LNCAP (cell line): ENCODE measurements at regions not wholly inside any gene's neighbourhood (a gene's known extent, or its start where the extent isn't known, plus 50 kb on each side); places are given as distances from the start of the nearest gene placed in this dataset.

Source experiments
- TF ChIP-seq, protein P1 (sequence below): fragments of 450-650 bp; IDR thresholded peaks from 2 replicates; pipeline ENCODE4 v1.5.1; 2017; ENCODE audit warnings: mild to moderate bottlenecking

DNA sequence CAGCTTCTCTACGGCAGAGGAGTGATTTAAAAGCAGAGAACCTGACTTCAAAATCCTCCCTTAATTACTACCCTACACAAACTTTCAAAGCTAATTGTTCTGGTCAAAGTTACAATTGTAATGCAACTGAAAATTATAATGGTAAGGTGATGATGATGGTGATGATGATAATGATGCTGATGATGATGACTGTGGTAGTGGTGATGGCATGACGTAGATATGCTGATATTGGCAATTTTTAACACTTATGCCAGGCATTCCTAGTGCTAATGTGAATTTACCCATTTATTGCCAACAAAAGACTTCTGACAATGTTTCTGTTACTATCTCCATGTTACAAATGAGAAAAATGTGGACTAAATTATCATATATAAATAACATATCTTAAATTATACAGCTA, 1831.1 kb downstream of the LRRC4C start:
- TF ChIP-seq, protein P1, sequence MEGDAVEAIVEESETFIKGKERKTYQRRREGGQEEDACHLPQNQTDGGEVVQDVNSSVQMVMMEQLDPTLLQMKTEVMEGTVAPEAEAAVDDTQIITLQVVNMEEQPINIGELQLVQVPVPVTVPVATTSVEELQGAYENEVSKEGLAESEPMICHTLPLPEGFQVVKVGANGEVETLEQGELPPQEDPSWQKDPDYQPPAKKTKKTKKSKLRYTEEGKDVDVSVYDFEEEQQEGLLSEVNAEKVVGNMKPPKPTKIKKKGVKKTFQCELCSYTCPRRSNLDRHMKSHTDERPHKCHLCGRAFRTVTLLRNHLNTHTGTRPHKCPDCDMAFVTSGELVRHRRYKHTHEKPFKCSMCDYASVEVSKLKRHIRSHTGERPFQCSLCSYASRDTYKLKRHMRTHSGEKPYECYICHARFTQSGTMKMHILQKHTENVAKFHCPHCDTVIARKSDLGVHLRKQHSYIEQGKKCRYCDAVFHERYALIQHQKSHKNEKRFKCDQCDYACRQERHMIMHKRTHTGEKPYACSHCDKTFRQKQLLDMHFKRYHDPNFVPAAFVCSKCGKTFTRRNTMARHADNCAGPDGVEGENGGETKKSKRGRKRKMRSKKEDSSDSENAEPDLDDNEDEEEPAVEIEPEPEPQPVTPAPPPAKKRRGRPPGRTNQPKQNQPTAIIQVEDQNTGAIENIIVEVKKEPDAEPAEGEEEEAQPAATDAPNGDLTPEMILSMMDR = no peak

DNA sequence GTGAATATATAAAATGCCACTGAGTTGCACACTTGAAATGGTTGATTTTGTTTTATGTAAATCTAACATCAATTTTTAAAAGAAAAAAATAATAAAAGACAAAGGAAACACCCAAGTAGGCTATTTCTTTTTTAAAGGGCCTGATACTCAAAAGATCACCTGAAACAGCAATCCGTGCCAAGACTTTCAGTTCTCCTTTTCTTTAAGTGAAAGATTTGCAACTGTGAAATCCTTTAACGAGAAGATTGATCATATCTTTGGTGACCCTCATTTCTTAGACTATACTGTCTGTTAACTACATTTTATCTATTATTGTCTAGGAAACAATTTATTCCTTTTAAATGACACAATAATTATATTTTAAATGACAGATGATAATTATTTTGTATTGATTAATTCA, 1841.5 kb downstream of the LRRC4C start:
- TF ChIP-seq, protein P1 = no peak

DNA sequence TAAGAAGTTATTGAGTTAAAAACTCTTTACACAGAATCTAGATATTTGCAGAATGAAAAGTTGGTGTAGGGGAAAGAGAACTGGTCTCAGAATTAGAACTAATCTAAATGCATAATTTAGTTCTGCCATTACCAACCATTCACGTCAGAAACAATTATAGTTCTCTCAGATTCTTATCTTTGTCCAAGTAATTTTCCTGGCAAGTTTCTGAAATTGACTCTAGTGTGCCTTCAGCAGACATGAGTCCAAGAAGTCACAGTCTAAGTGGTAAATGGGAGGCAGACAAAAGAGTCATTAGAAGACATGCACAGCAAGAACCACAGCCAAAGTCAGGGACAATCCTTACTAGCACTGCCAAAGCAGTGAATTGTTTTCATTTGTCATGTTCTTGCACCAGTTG, 1870.1 kb downstream of the LRRC4C start:
- TF ChIP-seq, protein P1 = no peak

DNA sequence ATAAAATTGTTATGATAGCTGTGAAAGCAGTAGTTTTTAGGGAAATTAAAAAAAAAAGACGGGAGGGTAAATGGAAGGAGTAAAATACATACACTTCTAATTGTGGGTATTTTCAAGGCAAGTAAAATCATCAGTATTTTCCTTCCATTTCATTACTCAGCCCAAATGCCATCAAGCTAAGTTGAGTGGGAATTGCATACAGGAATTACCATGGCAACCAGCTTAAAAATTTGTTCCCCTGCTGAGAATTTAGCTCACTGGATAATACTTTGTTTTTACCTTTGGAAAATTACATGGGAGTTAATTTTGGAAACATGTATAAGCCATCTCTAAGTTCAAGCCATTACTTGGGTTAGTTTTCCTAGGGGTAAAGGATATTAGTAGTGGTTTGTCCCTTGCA, 1873.4 kb downstream of the LRRC4C start:
- TF ChIP-seq, protein P1 = no peak

DNA sequence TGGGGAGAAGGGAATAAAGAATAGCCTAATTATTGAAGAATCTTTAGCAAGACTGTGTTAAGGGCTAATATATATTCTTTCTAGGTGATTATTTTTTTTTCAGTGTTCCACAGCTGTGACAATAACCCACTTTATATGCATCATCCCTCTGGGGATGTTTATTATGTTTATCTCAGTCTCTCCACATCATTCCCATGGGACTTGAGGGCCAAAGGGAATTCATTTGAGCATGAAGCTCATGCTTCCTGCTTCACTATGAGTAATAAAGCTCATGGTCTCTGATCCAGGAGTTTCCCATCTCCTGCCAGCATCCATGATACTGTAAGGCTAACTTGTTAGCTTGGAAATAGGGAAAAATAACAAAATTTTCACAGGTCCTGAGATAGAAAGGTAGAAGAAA, 1888.4 kb downstream of the LRRC4C start:
- TF ChIP-seq, protein P1 = no peak

DNA sequence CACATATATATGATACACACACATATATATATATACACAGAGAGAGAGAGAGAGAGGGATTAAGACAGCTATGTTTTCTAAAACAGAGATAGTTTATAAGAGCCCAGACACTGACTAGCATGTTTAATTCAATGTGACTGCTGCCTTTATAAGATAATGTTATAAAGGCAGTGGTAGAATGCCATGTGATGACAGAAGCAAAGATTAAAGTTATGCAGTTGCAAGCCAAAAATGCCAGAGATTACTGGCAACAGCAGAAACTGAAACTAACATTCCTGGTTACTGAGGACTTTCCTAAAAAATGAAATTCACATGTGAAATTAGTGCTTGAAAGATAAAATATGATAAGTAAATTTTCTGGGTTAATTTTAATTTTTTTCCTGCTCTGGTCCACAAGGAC, 1888.9 kb downstream of the LRRC4C start:
- TF ChIP-seq, protein P1 = no peak

DNA sequence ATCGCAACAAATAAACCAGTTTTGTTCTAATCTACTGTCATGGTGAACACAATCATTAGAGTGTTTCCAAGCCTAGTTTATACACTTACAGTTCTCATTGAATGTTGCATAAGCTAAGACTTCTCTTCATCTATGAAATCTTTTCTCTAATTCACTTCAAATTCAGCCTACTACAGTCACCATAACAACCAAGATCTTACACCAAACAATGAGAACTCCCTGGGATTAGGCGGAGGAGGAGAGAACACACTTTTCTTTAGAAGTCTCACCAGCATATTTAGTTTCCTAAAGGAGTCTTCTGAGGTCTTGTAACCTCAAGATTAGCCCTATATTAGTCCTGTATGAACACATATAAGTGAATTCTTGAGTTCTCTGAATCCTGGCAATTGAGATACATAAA, 1889.7 kb downstream of the LRRC4C start:
- TF ChIP-seq, protein P1 = no peak

DNA sequence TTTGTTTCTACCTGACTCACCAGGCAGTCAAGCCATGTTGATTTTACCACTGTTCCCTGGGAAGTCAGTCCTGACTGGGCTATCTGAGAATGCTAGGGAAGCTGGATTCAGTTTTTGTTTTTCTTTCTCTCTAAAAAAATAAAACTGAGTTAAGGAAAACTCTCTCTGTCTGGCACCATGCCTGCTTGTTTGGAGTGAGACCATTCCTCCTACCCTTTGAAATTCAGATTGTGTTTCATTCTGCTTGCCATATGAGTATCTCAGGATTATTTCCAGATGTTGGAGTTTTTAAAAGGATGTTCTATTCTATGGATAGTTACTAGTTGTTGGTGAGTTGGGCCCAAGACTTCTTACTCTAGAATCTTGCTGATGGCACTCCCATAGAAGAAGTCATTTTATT, 1917.0 kb downstream of the LRRC4C start:
- TF ChIP-seq, protein P1 = no peak
